Liver (tissue), 3 donors: ENCODE measurements at regions not wholly inside any gene's neighbourhood (a gene's known extent, or its start where the extent isn't known, plus 50 kb on each side); places are given as distances from the start of the nearest gene placed in this dataset.

Experiments used
- FOXA1 ChIP-seq: IDR thresholded peaks from 2 replicates; pipeline ENCODE4 v1.6.1; 2016; ENCODE audit warnings: antibody characterized with exemption
- NR2F2 ChIP-seq: IDR thresholded peaks from 2 replicates; pipeline ENCODE4 v1.6.1; 2016; ENCODE audit warnings: antibody characterized with exemption
- RAD21 ChIP-seq, 2 donors: IDR thresholded peaks; 2 replicates each; pipeline ENCODE4 v1.6.1; 2016; ENCODE audit warnings: antibody characterized with exemption in 2 of 2, mild to moderate bottlenecking in 2 of 2
- REST ChIP-seq: IDR thresholded peaks from 2 replicates; pipeline ENCODE4 v1.6.1; 2016; ENCODE audit warnings: antibody characterized with exemption, mild to moderate bottlenecking
- RXRA ChIP-seq, 2 donors: IDR thresholded peaks; 2 replicates each; pipeline ENCODE4 v1.6.1; 2017 to 2018; ENCODE audit warnings: antibody characterized with exemption in 2 of 2, mild to moderate bottlenecking in 1 of 2
- SP1 ChIP-seq: IDR thresholded peaks from 2 replicates; pipeline ENCODE4 v1.6.1; 2018; ENCODE audit warnings: antibody characterized with exemption, mild to moderate bottlenecking
- TAF1 ChIP-seq: conservative IDR thresholded peaks from 2 replicates; pipeline ENCODE4 v1.6.1; 2016; ENCODE audit warnings: antibody characterized with exemption, mild to moderate bottlenecking
- YY1 ChIP-seq: IDR thresholded peaks from 2 replicates; pipeline ENCODE4 v1.6.1; 2016; ENCODE audit warnings: antibody characterized with exemption, mild to moderate bottlenecking
- TF ChIP-seq, protein P1 (sequence below): fragments of 150-350 bp; IDR thresholded peaks from 2 replicates; pipeline ENCODE4 v1.5.1; 2017; ENCODE audit warnings: improper control_type of control experiment, low read depth, low read length; ENCODE audit not compliant: missing input control
- donor health status: healthy.
- donor health status: healthy.

DNA sequence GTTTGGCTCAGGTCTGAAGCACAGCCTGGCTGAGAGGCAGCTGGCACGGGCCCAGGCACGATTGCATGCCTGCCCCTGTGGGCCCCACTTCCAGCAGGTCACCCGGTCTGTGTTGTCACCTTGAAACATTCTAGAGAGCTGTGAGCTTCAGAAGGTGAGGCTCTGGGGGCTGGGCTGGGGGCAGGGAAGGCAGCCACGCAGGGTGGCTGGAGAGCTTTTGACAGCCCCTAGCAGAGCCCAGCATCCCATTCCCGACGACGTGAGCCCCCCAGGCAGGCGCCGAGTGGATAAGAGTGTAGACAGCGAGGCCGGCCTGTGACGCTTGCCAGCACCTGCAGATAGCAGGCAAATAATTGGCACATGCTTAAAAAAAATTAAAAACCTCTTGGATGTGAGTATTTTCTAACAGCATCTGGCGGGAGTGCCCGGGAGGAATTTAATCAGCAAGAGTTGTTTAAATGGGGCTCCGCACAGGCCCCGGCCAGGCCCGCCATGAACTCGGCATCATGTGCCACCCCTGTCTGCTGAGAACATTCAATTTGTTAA lies 212.0 kb upstream of the TBX20 start:
- no peak for TF ChIP-seq TAF1
- TF ChIP-seq, protein P1, sequence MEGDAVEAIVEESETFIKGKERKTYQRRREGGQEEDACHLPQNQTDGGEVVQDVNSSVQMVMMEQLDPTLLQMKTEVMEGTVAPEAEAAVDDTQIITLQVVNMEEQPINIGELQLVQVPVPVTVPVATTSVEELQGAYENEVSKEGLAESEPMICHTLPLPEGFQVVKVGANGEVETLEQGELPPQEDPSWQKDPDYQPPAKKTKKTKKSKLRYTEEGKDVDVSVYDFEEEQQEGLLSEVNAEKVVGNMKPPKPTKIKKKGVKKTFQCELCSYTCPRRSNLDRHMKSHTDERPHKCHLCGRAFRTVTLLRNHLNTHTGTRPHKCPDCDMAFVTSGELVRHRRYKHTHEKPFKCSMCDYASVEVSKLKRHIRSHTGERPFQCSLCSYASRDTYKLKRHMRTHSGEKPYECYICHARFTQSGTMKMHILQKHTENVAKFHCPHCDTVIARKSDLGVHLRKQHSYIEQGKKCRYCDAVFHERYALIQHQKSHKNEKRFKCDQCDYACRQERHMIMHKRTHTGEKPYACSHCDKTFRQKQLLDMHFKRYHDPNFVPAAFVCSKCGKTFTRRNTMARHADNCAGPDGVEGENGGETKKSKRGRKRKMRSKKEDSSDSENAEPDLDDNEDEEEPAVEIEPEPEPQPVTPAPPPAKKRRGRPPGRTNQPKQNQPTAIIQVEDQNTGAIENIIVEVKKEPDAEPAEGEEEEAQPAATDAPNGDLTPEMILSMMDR = no peak
- TF ChIP-seq SP1 = no peak
- TF ChIP-seq REST = no peak
- no peak for TF ChIP-seq NR2F2
- no peak for TF ChIP-seq YY1
- no peak for TF ChIP-seq RXRA (IDR thresholded peaks at IDR 0.05)
- no peak for TF ChIP-seq RAD21 (IDR thresholded peaks at IDR 0.05)
- no peak for TF ChIP-seq FOXA1
